HG03521 (cell line): ENCODE measurements at regions not wholly inside any gene's neighbourhood (a gene's known extent, or its start where the extent isn't known, plus 50 kb on each side); places are given as distances from the start of the nearest gene placed in this dataset.
A peak's percentile ranks its signal among the peaks of the same experiment; 100 is the strongest.
"Not testable (repeated sequence)": the region's sequence is repeated elsewhere in the genome, so short reads cannot be mapped to it uniquely, and the experiment has no call there.

Experiments
- ATAC-seq: cut with Tn5 transposase; IDR thresholded peaks from one replicate; pipeline ENCODE4 v1.9.1; 2021; ENCODE audit warnings: mild to moderate bottlenecking, moderate library complexity; ENCODE audit not compliant: unreplicated experiment

DNA sequence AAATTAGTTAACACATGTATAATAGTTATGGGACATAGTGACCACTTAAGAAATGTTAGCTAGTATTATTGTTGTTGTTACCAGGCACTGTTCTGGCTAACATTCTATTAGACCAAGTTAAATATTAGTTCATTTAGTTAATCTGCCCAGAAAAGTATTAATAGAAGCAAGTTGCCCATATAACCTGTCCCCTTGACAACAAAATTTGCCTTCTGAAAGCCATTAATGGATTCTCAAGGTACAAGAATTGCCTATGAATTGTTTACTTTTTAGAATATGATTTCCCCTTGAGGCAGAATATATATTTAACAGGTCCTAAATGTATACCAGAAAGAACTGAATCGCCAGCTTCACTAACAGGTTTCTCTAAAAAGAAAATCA, 167.3 kb upstream of the TMCC3 start:
- ATAC-seq = peak; percentile 24

DNA sequence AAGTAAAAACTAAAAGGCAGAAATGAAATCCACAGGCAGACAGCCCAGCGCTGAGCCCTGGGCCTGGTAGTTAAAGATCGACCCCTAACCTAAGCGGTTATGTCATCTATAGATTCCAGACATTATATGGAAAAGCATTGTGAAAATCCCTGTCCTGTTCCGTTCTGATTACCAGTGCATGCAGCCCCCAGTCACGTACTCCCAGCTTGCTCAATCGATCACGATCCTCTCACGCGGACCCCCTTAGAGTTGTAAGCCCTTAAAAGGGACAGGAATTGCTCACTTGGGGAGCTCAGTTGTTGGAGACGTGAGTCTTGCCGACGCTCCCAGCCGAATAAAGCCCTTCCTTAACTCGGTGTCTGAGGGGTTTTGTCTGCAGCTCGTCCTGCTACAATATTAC, 166.8 kb upstream of the TMCC3 start:
- not testable (repeated sequence) for ATAC-seq

DNA sequence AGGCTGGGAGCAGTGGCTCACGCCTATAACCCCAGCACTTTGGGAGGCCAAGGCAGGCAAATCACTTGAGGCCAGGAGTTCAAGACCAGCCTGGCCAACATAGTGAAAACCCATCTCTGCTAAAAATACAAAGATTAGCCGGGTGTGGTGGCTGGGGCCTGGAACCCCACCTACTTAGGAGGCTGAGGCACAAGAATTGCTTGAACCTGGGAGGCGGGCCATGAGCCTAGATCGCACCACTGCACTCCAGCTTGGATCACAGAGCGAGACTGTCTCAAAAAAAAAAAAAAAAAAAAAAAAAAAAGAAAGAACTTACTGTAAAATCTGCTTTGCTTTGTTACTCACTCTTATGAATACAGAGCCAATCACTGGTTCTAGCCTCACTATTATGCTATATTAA, 166.4 kb upstream of the TMCC3 start:
- ATAC-seq = not testable (repeated sequence)

DNA sequence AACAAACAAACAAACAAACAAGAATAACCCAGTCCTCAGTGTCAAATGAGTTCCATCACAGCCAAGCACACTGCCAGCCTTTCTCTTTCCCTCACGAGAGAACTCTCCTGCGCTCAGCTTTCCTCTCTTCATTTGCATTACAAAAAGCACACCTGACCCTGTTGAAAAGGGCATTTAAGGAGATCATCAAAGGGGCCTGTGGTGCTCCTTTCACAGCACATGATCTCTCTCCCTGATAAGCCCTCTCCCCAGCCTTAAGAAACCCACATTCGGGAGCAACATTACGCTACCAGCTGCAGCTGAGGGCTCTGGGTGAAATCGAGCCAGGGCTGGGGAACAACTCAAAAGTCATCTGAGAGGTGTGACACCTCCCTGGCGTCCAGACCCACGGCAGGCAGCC, 165.6 kb upstream of the TMCC3 start:
- no peak for ATAC-seq

DNA sequence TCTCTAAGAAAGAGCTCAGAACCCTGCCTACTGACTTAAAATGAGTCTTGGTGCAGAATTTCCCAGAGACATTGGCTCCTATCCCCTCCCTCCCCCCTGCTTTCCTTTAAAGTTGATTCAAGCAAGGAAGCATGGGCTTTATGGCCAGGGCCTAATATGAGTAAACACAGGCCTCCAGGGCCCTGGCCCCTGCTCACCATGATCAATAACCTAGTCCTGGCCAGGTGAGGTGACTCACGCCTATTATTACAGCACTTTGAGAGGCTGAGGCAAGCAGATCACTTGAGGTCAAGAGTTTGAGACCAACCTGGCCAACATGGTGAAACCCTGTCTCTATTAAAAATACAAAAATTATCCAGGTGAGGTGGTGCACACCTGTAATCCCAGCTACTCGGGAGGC, 165.1 kb upstream of the TMCC3 start:
- ATAC-seq = no peak

DNA sequence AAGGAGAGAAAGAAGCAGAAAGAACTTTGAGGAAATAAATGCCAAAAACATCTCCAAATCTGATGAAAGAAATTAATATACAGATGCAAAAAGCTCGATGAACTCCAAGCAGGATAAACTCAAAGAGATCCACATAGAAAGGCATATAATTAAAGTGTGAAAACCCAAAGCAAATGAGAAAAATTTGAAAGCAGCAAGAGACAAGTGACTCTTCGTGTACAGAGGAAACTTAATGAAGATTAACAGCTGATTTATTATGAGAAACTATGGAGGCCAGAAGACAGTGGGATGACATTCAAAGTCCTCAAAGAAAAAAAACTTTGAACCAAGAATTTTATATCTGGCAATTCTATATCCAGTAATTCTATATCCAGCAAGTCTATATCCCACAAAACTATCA, 163.0 kb upstream of the TMCC3 start:
- no peak for ATAC-seq

DNA sequence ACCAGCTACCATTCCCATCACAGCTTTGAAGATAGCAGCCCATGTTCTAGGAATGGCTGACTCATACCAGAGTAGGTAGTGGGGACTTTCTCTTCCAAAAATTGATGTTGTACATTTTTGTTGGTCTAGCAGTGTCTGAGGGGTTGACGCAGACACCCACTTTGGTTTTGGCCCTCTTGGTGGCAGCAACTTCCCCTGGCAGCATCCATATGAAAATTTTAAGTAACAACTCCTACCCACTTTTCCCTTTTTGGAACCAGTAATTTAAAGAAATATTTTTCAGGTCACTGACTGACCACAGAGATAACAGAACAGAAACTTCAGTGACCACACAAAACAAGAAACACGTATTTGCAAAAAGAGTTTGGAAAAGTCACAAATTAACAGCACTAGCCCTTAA, 162.0 kb upstream of the TMCC3 start:
- ATAC-seq = no peak

DNA sequence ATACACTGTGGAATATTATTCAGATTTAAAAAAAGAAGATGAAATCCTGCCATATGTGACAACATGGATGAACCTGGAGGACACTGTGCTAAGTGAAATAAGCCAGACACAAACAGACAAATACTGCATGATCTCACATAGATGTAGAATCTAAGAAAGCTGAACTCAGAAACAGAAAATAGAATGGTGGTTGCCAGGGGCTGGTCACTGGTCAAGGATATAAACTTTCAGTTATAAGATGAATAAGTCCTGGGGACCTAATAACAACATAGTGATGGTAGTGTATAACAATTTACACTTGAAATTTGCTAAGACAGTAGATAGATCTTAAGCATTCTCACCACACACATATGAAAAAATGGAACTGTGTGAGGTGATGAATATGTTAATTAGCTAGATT, 161.3 kb upstream of the TMCC3 start:
- ATAC-seq = no peak

DNA sequence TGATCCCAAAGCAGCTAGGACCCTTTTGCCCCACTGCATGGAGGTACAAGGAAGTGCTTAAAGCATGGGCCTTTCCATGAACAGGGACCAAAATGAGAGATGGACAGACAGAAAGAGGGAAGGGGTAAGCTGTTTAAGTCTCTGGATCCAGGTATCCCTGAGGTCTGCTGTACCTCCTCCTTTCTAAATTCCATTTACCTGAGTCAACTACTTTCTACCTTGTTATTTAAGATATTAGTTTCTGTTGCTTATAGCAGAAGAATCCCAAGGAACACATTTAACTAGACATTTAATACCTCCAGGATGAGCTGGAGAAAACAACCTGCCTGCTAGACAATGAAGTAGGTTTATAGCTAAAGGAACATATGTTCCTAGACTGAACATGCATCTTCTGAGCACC, 157.6 kb upstream of the TMCC3 start:
- no peak for ATAC-seq

DNA sequence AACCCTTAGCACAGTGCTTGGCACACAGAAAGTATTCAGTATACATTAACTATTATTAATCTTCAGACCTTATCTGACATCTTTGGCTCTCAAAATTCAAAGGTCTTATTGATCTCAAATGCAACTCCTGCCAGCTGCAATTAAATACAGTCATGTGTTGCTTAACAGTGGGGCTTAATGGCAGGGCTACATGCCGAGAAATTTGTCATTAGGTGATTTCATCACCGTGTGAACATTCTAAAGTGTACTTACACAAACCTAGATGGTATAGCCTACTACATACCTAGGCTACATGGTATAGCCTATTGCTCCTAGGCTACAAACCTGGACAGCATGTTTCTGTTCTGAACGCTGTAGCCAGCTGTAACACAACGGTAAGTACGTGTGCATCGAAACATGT, 156.3 kb upstream of the TMCC3 start:
- no peak for ATAC-seq

DNA sequence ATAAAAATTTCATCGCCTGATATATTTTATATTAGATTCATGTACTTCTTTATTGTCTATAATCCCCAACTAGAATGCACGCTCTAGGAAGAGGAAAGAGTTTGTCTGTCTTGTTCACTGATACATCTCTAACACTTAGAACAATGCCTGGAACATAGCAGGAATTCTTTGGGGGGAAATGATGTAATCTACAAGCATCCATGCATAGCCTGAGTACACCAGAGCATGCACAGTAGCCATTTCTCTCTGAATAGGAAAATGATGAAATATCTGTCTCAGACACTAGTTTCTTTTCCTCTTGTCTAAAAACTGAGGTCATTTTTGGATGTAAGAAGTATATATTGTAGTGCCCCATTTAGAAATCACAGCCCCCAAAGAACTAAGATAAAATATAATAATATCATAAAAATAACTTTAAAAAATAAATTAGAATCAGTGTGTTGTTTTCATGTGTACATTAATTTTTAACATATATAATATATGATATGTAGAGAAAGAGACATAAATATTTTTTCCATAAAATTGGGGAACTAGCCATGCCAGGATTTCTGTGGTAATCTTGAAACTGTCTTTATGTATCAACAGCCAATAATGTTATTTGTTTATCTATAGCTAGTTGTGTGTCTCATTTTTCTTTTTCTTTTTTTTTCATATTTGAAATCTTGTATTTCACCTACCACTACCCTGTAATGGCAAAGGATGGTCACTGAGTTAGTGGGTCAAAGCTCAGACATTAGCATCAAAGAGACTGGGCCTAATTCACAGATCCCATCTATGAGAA, 155.6 kb upstream of the TMCC3 start:
- no peak for ATAC-seq

DNA sequence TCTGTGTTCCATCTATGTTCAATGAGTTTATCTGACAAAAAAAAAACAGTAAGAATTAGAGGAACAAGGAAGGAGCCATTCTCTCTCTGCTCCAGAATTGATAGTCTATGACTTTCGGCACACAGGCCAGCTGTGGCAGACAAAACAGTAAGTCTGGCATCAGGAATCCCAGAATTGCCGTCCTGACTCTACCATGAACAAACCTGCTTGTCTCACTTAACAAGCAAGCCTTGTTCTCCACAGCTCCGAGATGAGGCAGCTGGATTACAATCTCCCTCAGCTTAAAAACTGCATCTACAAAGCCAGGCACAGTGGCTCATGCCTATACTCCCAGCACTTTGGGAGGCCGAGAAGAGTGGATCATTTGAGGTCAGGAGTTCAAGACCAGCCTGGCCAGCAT, 153.6 kb upstream of the TMCC3 start:
- no peak for ATAC-seq

DNA sequence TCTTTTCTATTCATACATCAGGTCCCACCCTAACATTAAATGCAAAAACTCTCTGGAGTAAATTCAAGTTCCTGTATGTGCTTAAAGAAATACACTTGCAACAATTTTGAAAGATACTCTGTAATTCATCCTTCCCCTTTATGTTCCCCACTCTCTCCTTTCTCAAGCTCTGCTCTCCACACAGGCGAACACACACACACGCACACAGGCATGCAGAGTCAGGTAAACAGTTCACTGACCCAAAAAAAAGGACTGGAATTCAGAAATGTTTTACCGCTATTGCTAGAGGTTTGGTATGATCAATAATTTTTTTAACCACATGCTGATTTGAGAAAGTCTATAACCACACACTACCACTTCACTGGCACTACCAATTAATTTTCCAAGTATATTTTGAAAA, 152.4 kb upstream of the TMCC3 start:
- ATAC-seq = no peak

DNA sequence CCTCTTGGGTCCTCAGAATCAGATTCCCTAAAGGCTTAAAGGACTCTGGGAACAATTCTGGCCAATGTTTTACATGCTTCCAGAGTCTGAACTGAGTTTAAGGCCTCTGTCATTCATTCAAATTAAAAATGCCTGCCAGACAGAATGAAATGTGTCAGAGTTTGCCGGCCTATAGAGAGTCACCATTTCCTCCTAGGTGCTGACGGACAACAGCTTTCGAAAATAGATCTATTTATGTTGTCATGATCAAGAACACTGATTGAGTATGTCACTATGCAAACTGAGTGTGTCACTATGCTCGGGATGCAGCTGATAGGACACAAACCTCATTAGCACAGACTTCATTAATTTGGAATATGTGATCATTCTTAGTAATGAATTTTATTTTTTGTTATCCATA, 151.4 kb upstream of the TMCC3 start:
- ATAC-seq = no peak

DNA sequence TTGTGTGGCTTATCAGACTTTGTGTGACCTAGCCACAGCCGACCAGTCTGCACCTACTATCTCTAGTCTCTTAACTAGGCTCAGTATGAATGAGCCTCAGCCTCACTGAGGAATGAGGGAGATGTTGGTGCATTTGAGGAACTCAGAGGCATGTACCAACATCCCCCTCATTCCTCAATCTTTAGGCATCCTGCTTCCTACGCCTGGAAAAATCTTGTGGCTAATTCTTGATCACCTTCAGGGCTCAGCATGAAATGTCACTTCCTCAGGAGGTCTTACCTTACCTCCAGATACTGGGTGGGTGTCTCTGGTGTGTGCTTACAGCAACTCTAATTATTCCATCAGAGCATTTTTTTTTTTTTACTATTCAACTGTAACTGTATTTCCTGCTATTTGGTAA, 148.8 kb upstream of the TMCC3 start:
- no peak for ATAC-seq

DNA sequence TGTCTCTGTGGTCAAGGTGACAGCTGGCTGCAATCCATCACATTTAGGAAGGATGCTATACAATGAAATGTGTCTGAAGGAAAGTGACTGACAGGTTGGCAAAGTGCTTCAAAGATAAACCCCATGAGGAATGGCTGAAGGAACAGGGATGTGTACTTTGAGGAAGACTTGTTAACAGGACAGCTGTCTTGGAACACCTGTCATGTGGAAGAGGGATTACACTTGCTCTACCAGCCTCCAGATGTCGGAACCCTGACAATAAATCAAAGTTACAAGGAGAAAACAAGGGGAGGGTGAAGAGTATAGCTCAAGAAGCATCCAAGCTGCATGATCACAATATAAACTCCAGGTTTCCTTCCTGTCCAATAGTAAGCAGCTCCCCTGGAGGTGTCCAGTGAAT, 147.8 kb upstream of the TMCC3 start:
- ATAC-seq = no peak

DNA sequence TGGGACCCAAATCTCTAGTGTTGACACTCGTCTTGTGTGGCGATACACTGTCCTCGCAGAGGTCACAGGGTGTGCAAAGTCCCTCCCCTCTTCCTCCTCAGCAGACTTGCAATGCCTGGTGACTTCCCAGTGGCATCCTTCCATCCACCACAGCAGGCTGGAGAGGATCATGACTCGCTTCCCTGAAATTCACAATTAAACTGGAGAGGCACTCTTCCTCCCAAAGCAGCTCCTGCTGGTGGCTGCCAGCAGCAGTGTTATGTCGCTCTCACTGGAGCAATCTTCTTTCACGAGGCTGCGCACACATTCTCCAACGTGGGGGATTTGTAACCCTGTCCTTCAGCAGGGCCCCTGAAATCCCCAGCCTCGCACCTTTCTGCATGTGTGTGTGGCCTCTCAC, 145.2 kb upstream of the TMCC3 start:
- no peak for ATAC-seq

DNA sequence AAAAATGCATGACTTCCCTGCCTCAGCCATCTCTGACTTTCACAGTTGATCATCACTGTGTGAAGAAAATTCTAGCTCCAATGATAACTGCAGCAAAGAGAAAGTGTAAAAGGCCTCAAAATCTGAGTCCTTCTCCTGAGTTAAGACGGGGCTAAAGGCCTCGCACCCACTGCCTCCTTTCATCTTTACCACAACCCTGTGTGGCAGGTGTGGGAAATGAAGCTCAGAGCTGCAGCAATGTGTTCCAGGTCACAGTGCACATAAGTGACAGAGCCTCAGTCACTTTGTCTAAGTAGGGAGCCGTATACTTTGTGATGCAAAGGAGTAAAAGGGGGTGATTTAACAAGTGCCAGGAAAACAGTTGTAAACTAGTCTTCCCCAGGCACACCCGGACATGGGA, 144.7 kb upstream of the TMCC3 start:
- ATAC-seq = no peak

DNA sequence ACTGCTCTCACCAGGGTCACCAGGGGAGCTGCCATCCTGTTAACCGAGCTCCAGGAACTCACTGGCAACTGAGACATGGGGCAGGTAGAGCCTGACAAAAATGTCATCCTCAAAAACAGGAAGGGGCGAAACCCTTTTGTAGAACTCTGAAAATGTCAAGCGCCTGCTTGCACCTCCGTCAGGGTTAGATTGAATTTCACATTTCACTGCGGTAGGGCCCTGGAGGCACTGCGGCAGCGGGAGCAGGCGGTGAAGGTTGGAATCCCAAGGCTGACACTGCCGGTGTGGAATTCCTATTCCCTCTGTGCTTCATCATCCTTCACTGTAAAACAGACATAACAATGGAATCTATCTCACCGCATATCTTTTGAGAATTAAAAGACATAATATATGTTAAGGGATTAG, 142.8 kb upstream of the TMCC3 start:
- ATAC-seq = no peak

DNA sequence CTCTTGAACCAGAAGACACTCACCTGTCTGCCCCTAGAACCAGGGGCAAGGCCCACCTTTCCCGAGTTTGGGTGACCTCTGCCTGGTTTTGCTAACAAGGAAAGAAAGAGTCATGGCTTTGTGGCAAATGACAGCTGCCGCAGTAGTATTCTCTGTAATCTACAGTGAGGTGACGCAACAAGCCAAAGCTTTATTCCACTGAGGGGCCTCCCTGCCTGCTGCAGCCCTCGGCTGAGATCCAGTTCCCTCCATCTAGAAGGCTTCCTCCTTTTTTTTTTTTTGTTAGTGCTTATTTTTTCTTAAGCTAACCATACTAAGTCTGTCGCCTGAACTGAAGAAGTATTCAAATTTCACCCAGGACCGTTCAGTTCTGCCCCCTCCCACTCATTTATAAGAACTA, 142.3 kb upstream of the TMCC3 start:
- no peak for ATAC-seq

DNA sequence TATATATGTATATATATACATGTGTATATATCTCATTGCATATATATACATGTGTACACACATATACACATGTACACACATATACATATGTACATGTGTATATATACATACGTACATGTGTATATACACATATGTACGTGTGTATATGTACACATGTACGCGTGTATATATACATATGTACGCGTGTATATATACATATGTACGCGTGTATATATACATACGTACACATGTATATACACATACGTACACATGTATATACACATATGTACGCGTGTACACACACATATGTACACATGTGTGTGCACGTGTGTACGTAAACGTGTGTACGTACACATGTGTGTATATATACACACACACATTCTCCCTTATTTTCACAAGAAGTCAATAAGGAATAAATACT, 141.6 kb upstream of the TMCC3 start:
- no peak for ATAC-seq

DNA sequence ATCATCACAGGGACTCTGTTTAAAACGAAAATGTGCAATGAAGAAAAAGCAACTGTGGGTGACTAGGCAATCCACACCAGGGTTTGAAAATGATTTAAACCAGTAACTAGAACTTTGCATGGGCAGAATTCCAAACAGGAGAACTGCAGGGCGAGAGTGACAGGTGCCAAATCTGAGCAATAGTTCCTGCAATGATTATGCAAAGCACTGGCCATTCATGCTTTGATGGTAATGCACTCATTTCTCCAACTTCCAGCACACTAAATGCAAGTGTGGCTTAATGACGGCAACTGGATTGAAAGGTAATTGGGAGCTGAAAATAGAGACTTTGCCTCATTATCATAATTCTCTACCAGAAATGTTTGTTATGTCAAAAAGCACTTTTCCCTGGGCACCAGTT, 140.5 kb upstream of the TMCC3 start:
- ATAC-seq = no peak

DNA sequence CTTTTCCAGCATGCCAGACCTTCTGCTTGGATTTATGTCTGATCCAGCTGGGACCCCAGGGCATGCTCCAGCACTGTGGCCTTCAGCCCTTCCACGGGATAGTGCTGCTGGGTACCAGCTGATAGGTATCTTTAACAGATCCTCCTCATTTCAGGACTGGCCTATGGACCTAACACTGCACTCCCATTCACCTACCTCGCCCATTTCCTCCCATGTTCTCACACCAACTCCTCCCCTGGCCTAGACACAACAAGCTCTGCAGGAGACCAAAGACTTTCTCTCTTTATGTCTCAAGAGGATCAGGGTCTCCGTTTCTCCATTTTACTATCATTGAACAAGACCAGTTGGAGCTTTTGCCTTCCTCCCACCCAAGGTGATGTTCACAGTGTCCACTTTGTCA, 140.0 kb upstream of the TMCC3 start:
- no peak for ATAC-seq
